Muscle of leg (tissue), 3 donors: ENCODE measurements at regions not wholly inside any gene's neighbourhood (a gene's known extent, or its start where the extent isn't known, plus 50 kb on each side); places are given as distances from the start of the nearest gene placed in this dataset.
"Not testable (repeated sequence)": the region's sequence is repeated elsewhere in the genome, so short reads cannot be mapped to it uniquely, and the experiment has no call there.

Experiments
- DNase-seq: peaks from one replicate; pipeline ENCODE4 v3.0.0; 2013
- H3K27ac ChIP-seq: one replicate; pipeline ENCODE4 v1.5.1; 2013; ENCODE audit warnings: mild to moderate bottlenecking, low read length, control low read depth
- H3K27me3 ChIP-seq: one replicate; pipeline ENCODE4 v1.6.1; 2013; ENCODE audit warnings: low read length; ENCODE audit not compliant: control insufficient read depth, insufficient read depth
- H3K36me3 ChIP-seq: one replicate; pipeline ENCODE4 v1.6.1; 2013; ENCODE audit warnings: low read length; ENCODE audit not compliant: control insufficient read depth, insufficient read depth
- H3K4me1 ChIP-seq: one replicate; pipeline ENCODE4 v1.6.1; 2013; ENCODE audit warnings: low read length; ENCODE audit not compliant: control insufficient read depth, insufficient read depth
- H3K4me3 ChIP-seq: one replicate; pipeline ENCODE4 v1.5.1; 2013; ENCODE audit warnings: low read length, control low read depth
- H3K9me3 ChIP-seq: replicated peaks from 2 replicates; pipeline ENCODE4 v1.6.1; 2013; ENCODE audit warnings: low read depth, low read length; ENCODE audit not compliant: control insufficient read depth
- WGBS: methylation state at CpG from one replicate; pipeline ENCODE4 v1.1.5; 2013; ENCODE audit warnings: missing lambda C conversion rate; ENCODE audit not compliant: insufficient coverage; 5-methylcytosine and 5-hydroxymethylcytosine counted together

GRCh38 chr6:134756374-134757025, 193.4 kb downstream of the ALDH8A1 start:
- no peak overlapping the region for H3K4me3 ChIP-seq
- no peak for DNase-seq
- no CpG with 5 or more reads among the region's 2 CpGs for WGBS
- H3K27ac ChIP-seq, result no peak overlapping the region
- H3K9me3 ChIP-seq, result no peaks in the 10 kb centered on the region
- H3K27me3 ChIP-seq, result no peaks in the 10 kb centered on the region
- H3K36me3 ChIP-seq, result no peaks in the 10 kb centered on the region
- no peaks in the 10 kb centered on the region for H3K4me1 ChIP-seq

- H3K9me3 ChIP-seq, result no peaks in the 10 kb centered on the region
- H3K36me3 ChIP-seq, result no peaks in the 10 kb centered on the region
- no CpG with 5 or more reads among the region's 4 CpGs for WGBS
- H3K4me1 ChIP-seq, result no peaks in the 10 kb centered on the region
- no peak for DNase-seq
- no peak overlapping the region for H3K4me3 ChIP-seq
- H3K27ac ChIP-seq, result no peak overlapping the region
- no peaks in the 10 kb centered on the region for H3K27me3 ChIP-seq
Measured at GRCh38 chr6:134754013-134754690, 195.7 kb downstream of the ALDH8A1 start.

- no peaks in the 10 kb centered on the region for H3K27me3 ChIP-seq
- 60% methylated on average over 1 of the region's 4 CpGs for WGBS
- H3K9me3 ChIP-seq, result no peaks in the 10 kb centered on the region
- no peaks in the 10 kb centered on the region for H3K4me1 ChIP-seq
- no peak for DNase-seq
- H3K36me3 ChIP-seq, result no peaks in the 10 kb centered on the region
- no peak overlapping the region for H3K27ac ChIP-seq
- no peak overlapping the region for H3K4me3 ChIP-seq
Measured at GRCh38 chr6:134753001-134753400, 196.9 kb downstream of the ALDH8A1 start.

- Histone ChIP-seq H3K9me3 (no peaks in the 10 kb centered on the region), H3K4me3 (no peak overlapping the region), H3K27me3 (no peaks in the 10 kb centered on the region), H3K27ac (no peak overlapping the region), H3K4me1 (no peaks in the 10 kb centered on the region), H3K36me3 (no peaks in the 10 kb centered on the region)
- no peak for DNase-seq
- WGBS, result no CpG with 5 or more reads among the region's 5 CpGs
Measured at GRCh38 chr6:134752445-134752844, 197.5 kb downstream of the ALDH8A1 start.

- Histone ChIP-seq H3K9me3 (no peaks in the 10 kb centered on the region), H3K4me1 (no peaks in the 10 kb centered on the region), H3K36me3 (no peaks in the 10 kb centered on the region), H3K4me3 (no peak overlapping the region), H3K27ac (no peak overlapping the region), H3K27me3 (no peaks in the 10 kb centered on the region)
- DNase-seq, result no peak
Measured at GRCh38 chr6:134750669-134751068, 199.2 kb downstream of the ALDH8A1 start.

- no peak for DNase-seq
- Histone ChIP-seq H3K4me3 (no peak overlapping the region), H3K27me3 (no peaks in the 10 kb centered on the region), H3K36me3 (no peaks in the 10 kb centered on the region), H3K9me3 (no peaks in the 10 kb centered on the region), H3K4me1 (no peaks in the 10 kb centered on the region), H3K27ac (no peak overlapping the region)
- no CpG with 5 or more reads among the region's 3 CpGs for WGBS
Measured at GRCh38 chr6:134748484-134748883, 201.4 kb downstream of the ALDH8A1 start.

GRCh38 chr6:134747197-134747596, 202.7 kb downstream of the ALDH8A1 start:
- H3K4me3 ChIP-seq, H3K4me1 ChIP-seq, DNase-seq, H3K27me3 ChIP-seq, H3K27ac ChIP-seq, H3K36me3 ChIP-seq, H3K9me3 ChIP-seq: not testable (repeated sequence)
- no CpG with 5 or more reads among the region's 2 CpGs for WGBS

GRCh38 chr6:134746140-134746539, 203.8 kb downstream of the ALDH8A1 start:
- H3K4me1 ChIP-seq, result peaks cover under 1% of the 10 kb centered on the region
- H3K9me3 ChIP-seq, result no peaks in the 10 kb centered on the region
- no peak overlapping the region for H3K4me3 ChIP-seq
- H3K36me3 ChIP-seq, result no peaks in the 10 kb centered on the region
- no peaks in the 10 kb centered on the region for H3K27me3 ChIP-seq
- WGBS, result no CpG with 5 or more reads among the region's 2 CpGs
- no peak for DNase-seq
- no peak overlapping the region for H3K27ac ChIP-seq

GRCh38 chr6:134745192-134745591, 204.7 kb downstream of the ALDH8A1 start:
- H3K9me3 ChIP-seq, H3K36me3 ChIP-seq, H3K4me1 ChIP-seq, H3K4me3 ChIP-seq, H3K27ac ChIP-seq, H3K27me3 ChIP-seq, DNase-seq: not testable (repeated sequence)
- 100% methylated on average over 3 of the region's 8 CpGs for WGBS

- no peaks in the 10 kb centered on the region for H3K36me3 ChIP-seq
- DNase-seq, result no peak
- no peaks in the 10 kb centered on the region for H3K27me3 ChIP-seq
- no peak overlapping the region for H3K27ac ChIP-seq
- H3K9me3 ChIP-seq, result no peaks in the 10 kb centered on the region
- H3K4me3 ChIP-seq, result no peak overlapping the region
- peaks cover 7% of the 10 kb centered on the region for H3K4me1 ChIP-seq
Measured at GRCh38 chr6:134744301-134744700, 205.6 kb downstream of the ALDH8A1 start.

- no peaks in the 10 kb centered on the region for H3K27me3 ChIP-seq
- H3K9me3 ChIP-seq, result no peaks in the 10 kb centered on the region
- 40% methylated on average over 5 of the region's 7 CpGs for WGBS
- H3K4me1 ChIP-seq, result peaks cover 7% of the 10 kb centered on the region
- DNase-seq, result no peak
- no peak overlapping the region for H3K4me3 ChIP-seq
- H3K36me3 ChIP-seq, result no peaks in the 10 kb centered on the region
- no peak overlapping the region for H3K27ac ChIP-seq
Measured at GRCh38 chr6:134741200-134741536, 208.7 kb downstream of the ALDH8A1 start.
